ENCODE measurements at regions not wholly inside any gene's neighbourhood (a gene's known extent, or its start where the extent isn't known, plus 50 kb on each side); places are given as distances from the start of the nearest gene placed in this dataset.

- TF ChIP-seq ZNF148 (tag by site-specific recombination; IDR thresholded peaks at IDR 0.05; ENCODE audit: borderline replicate concordance) = no peak
- no peak for TF ChIP-seq ZNF18 (tag by site-specific recombination; IDR thresholded peaks at IDR 0.05)
- TF ChIP-seq ZNF501 (tag by site-specific recombination; IDR thresholded peaks at IDR 0.05) = peak; percentile 55; the same call in 1 of the 2 replicates
- 0 out of 2 replicates have a peak, but pooled peaks have one; percentile 37 for TF ChIP-seq ZNF214 (tag by site-specific recombination; IDR thresholded peaks at IDR 0.05; ENCODE audit: borderline replicate concordance)
- TF ChIP-seq ZNF26 (tag by site-specific recombination; IDR thresholded peaks at IDR 0.05) = no peak
- no peak for TF ChIP-seq ZBTB1 (tag by site-specific recombination; IDR thresholded peaks at IDR 0.05)
- 0 out of 2 replicates have a peak, but pooled peaks have one; percentile 9 for TF ChIP-seq ZBTB48 (tag by site-specific recombination; IDR thresholded peaks at IDR 0.05)
- TF ChIP-seq ZFP37 (tag by site-specific recombination; IDR thresholded peaks at IDR 0.05) = 0 out of 2 replicates have a peak, but pooled peaks have one; percentile 56
- TF ChIP-seq ZNF639 (tag by site-specific recombination; IDR thresholded peaks at IDR 0.05) = no peak
- TF ChIP-seq HOXA7 (CRISPR knock-in tag; IDR thresholded peaks at IDR 0.05; ENCODE audit: borderline replicate concordance) = no peak
- TF ChIP-seq TSHZ1 (tag by site-specific recombination; IDR thresholded peaks at IDR 0.05; ENCODE audit: borderline replicate concordance) = peak; percentile 67; the same call in 1 of the 2 replicates
- TF ChIP-seq BCL11A (tag by site-specific recombination; IDR thresholded peaks at IDR 0.05; ENCODE audit: low read depth) = no peak
- TF ChIP-seq KLF10 (tag by site-specific recombination; IDR thresholded peaks at IDR 0.05) = peak; percentile 55; the same call in 1 of the 2 replicates
- no peak for TF ChIP-seq ZNF768 (tag by site-specific recombination; IDR thresholded peaks at IDR 0.05)
- no peak for TF ChIP-seq ZNF280D (tag by site-specific recombination; IDR thresholded peaks at IDR 0.05)
- no peak for TF ChIP-seq ZSCAN18 (tag by site-specific recombination; IDR thresholded peaks at IDR 0.05)
- TF ChIP-seq ZNF704 (tag by site-specific recombination; IDR thresholded peaks at IDR 0.05) = no peak
- TF ChIP-seq ZNF555 (tag by site-specific recombination; conservative IDR thresholded peaks at IDR 0.05) = no peak
- no peak; the same call in 1 of the 2 replicates for TF ChIP-seq FEZF1 (tag by site-specific recombination; IDR thresholded peaks at IDR 0.05)
- TF ChIP-seq SP7 (tag by site-specific recombination; IDR thresholded peaks at IDR 0.05) = peak; percentile 55
- no peak for TF ChIP-seq ZNF302 (tag by site-specific recombination; IDR thresholded peaks at IDR 0.05; ENCODE audit: low read depth)
These were observed 54.3 kb upstream of the HNRNPU start (continued) for GRCh38 chr1:244918421-244919319.

Data from HEK293 (cell line).